ENCODE measurements at regions not wholly inside any gene's neighbourhood (a gene's known extent, or its start where the extent isn't known, plus 50 kb on each side); places are given as distances from the start of the nearest gene placed in this dataset.

GRCh38 chrX:43188296-43188695, 410.3 kb upstream of the PPP1R2C start:
- Mint-ChIP-seq H3K36me3 (ENCODE audit: low read depth) (no peaks in the 10 kb centered on the region), H3K9me3 (peaks cover 10% of the 10 kb centered on the region), H3K4me1 (no peaks in the 10 kb centered on the region), H3K27me3 (ENCODE audit: insufficient read depth, low read depth, poor library complexity) (no peaks in the 10 kb centered on the region), H3K4me3 (no peak overlapping the region), H3K27ac (no peak overlapping the region)
- Histone ChIP-seq H3F3A (replicated peaks; ENCODE audit: low read depth) (no peaks in the 10 kb centered on the region), H2AFZ (no peak overlapping the region), H3K9me2 (ENCODE audit: insufficient read depth) (no peaks in the 10 kb centered on the region), H3K4me1 (ENCODE audit: insufficient read depth) (no peaks in the 10 kb centered on the region), H3K79me2 (replicated peaks; ENCODE audit: insufficient read depth) (no peaks in the 10 kb centered on the region), H3K4me3 (no peak overlapping the region), H3K27ac (ENCODE audit: low read depth) (no peak overlapping the region), H3K36me3 (ENCODE audit: insufficient read depth) (no peaks in the 10 kb centered on the region), H3K4me2 (no peak overlapping the region), H3K27me3 (ENCODE audit: insufficient read depth) (no peaks in the 10 kb centered on the region), H4K20me1 (replicated peaks; ENCODE audit: insufficient read depth) (no peaks in the 10 kb centered on the region)
- DNase-seq (ENCODE audit: low spot score), result no peak
- TF ChIP-seq REST (IDR thresholded peaks at IDR 0.05; ENCODE audit: unreplicated experiment), result no peak
- TF ChIP-seq EZH2phosphoT487 (IDR thresholded peaks at IDR 0.05; ENCODE audit: unreplicated experiment), result no peak
- TF ChIP-seq ZNF462 (CRISPR knock-in tag; IDR thresholded peaks at IDR 0.05), result no peak
- TF ChIP-seq POLR2AphosphoS5 (IDR thresholded peaks at IDR 0.05; ENCODE audit: low read depth), result no peak
- TF ChIP-seq ZNF114 (CRISPR knock-in tag; IDR thresholded peaks at IDR 0.05), result no peak
- no peak for ATAC-seq

Data from GM23338 (cell line).